ENCODE measurements at regions not wholly inside any gene's neighbourhood (a gene's known extent, or its start where the extent isn't known, plus 50 kb on each side); places are given as distances from the start of the nearest gene placed in this dataset.
A peak's percentile ranks its signal among the peaks of the same experiment; 100 is the strongest.
"Not testable (repeated sequence)": the region's sequence is repeated elsewhere in the genome, so short reads cannot be mapped to it uniquely, and the experiment has no call there.

GRCh38 chr7:24395512-24395911 lies 111.5 kb downstream of the NPY start:
- Histone ChIP-seq H3K27ac (ENCODE audit: insufficient read depth, low read length) (no peak overlapping the region), H3K9ac (ENCODE audit: insufficient read depth, low read length) (no peak overlapping the region), H3K4me3 (replicated peaks in 1 of 4; ENCODE audit: control extremely low read depth in 1 of 4, insufficient read depth in 1 of 4, low read depth in 3 of 4, low read length in 4 of 4) (no peak overlapping the region), H3K4me1 (ENCODE audit: control insufficient read depth, extremely low read depth, insufficient read depth, low read length) (no peaks in the 10 kb centered on the region), H2AFZ (ENCODE audit: low read length) (no peak overlapping the region), H3K9me3 (ENCODE audit: control insufficient read depth, insufficient read depth, low read depth, low read length) (no peaks in the 10 kb centered on the region), H3K4me2 (ENCODE audit: extremely low read depth, insufficient read depth, low read length) (no peak overlapping the region), H3K36me3 (ENCODE audit: control insufficient read depth, insufficient read depth, low read length) (no peaks in the 10 kb centered on the region), H3K27me3 (ENCODE audit: control insufficient read depth, insufficient read depth, low read length) (no peaks in the 10 kb centered on the region), H3K79me2 (ENCODE audit: control insufficient read depth, insufficient read depth, low read length) (no peaks in the 10 kb centered on the region), H4K20me1 (ENCODE audit: control insufficient read depth, extremely low read depth, insufficient read depth, low read length) (no peaks in the 10 kb centered on the region)
- no peak for TF ChIP-seq CTCF (conservative IDR thresholded peaks at IDR 0.05 in 1 of 2, IDR thresholded peaks at IDR 0.05 in 1 of 2; ENCODE audit: low read depth in 1 of 2, low read length in 2 of 2)
- no peak for TF ChIP-seq EZH2 (IDR thresholded peaks at IDR 0.05; ENCODE audit: low read length, missing control alignments)
- DNase-seq (ENCODE audit: low read depth in 2 of 2): peak in 1 of 2 donors; percentile 44

GRCh38 chr7:24396387-24396786 lies 112.4 kb downstream of the NPY start:
- H3K9me3 ChIP-seq (ENCODE audit: control insufficient read depth, insufficient read depth, low read depth, low read length); H3K36me3 ChIP-seq (ENCODE audit: control insufficient read depth, insufficient read depth, low read length); H3K79me2 ChIP-seq (ENCODE audit: control insufficient read depth, insufficient read depth, low read length); H3K27me3 ChIP-seq (ENCODE audit: control insufficient read depth, insufficient read depth, low read length); H3K4me3 ChIP-seq (replicated peaks in 1 of 4; ENCODE audit: control extremely low read depth in 1 of 4, insufficient read depth in 1 of 4, low read depth in 3 of 4, low read length in 4 of 4); H3K27ac ChIP-seq (ENCODE audit: insufficient read depth, low read length); H3K9ac ChIP-seq (ENCODE audit: insufficient read depth, low read length); DNase-seq (ENCODE audit: low read depth in 2 of 2); H2AFZ ChIP-seq (ENCODE audit: low read length); H3K4me1 ChIP-seq (ENCODE audit: control insufficient read depth, extremely low read depth, insufficient read depth, low read length); H3K4me2 ChIP-seq (ENCODE audit: extremely low read depth, insufficient read depth, low read length); H4K20me1 ChIP-seq (ENCODE audit: control insufficient read depth, extremely low read depth, insufficient read depth, low read length): not testable (repeated sequence)

GRCh38 chr7:24401628-24402593 lies 117.9 kb downstream of the NPY start:
- Histone ChIP-seq H3K4me3 (replicated peaks in 1 of 4; ENCODE audit: control extremely low read depth in 1 of 4, insufficient read depth in 1 of 4, low read depth in 3 of 4, low read length in 4 of 4) (peak overlapping the region; percentile 31 to 60 (median 46)), H3K27ac (ENCODE audit: insufficient read depth, low read length) (no peak overlapping the region), H3K4me1 (ENCODE audit: control insufficient read depth, extremely low read depth, insufficient read depth, low read length) (no peaks in the 10 kb centered on the region), H3K36me3 (ENCODE audit: control insufficient read depth, insufficient read depth, low read length) (no peaks in the 10 kb centered on the region), H3K27me3 (ENCODE audit: control insufficient read depth, insufficient read depth, low read length) (no peaks in the 10 kb centered on the region), H3K9ac (ENCODE audit: insufficient read depth, low read length) (no peak overlapping the region), H3K9me3 (ENCODE audit: control insufficient read depth, insufficient read depth, low read depth, low read length) (no peaks in the 10 kb centered on the region), H4K20me1 (ENCODE audit: control insufficient read depth, extremely low read depth, insufficient read depth, low read length) (no peaks in the 10 kb centered on the region), H3K79me2 (ENCODE audit: control insufficient read depth, insufficient read depth, low read length) (no peaks in the 10 kb centered on the region), H3K4me2 (ENCODE audit: extremely low read depth, insufficient read depth, low read length) (peak overlapping the region; percentile 32), H2AFZ (ENCODE audit: low read length) (peak overlapping the region; percentile 47)
- DNase-seq (ENCODE audit: low read depth in 2 of 2): peak; percentile 20 to 58
- TF ChIP-seq EZH2 (IDR thresholded peaks at IDR 0.05; ENCODE audit: low read length, missing control alignments) (no peak), CTCF (conservative IDR thresholded peaks at IDR 0.05 in 1 of 2, IDR thresholded peaks at IDR 0.05 in 1 of 2; ENCODE audit: low read depth in 1 of 2, low read length in 2 of 2) (peak; percentile 28 to 53)

Measured in fibroblast of lung (primary cell).